HG02973 (cell line): ENCODE measurements at regions not wholly inside any gene's neighbourhood (a gene's known extent, or its start where the extent isn't known, plus 50 kb on each side); places are given as distances from the start of the nearest gene placed in this dataset.

Experiments used
- ATAC-seq: cut with Tn5 transposase; IDR thresholded peaks from one replicate; pipeline ENCODE4 v1.9.1; 2021; ENCODE audit warnings: moderate library complexity; ENCODE audit not compliant: unreplicated experiment

- no peak for ATAC-seq
Observed at GRCh38 chr3:105923140-105923539, 54.3 kb upstream of the CBLB start.

- ATAC-seq, result no peak
Observed at GRCh38 chr3:105927741-105928140, 58.9 kb upstream of the CBLB start.

GRCh38 chr3:105930733-105931132, 61.9 kb upstream of the CBLB start:
- ATAC-seq, result no peak

- ATAC-seq, result no peak
Observed at GRCh38 chr3:105931500-105931899, 62.7 kb upstream of the CBLB start.

- no peak for ATAC-seq
Observed at GRCh38 chr3:105933871-105934270, 65.1 kb upstream of the CBLB start.

GRCh38 chr3:105938101-105938500, 69.3 kb upstream of the CBLB start:
- no peak for ATAC-seq

GRCh38 chr3:105938806-105939205, 70.0 kb upstream of the CBLB start:
- ATAC-seq, result no peak

GRCh38 chr3:105944276-105944675, 75.5 kb upstream of the CBLB start:
- no peak for ATAC-seq

- ATAC-seq, result no peak
Observed at GRCh38 chr3:105944721-105945120, 75.9 kb upstream of the CBLB start.

- ATAC-seq, result no peak
Observed at GRCh38 chr3:105948101-105948500, 79.3 kb upstream of the CBLB start.

GRCh38 chr3:105950881-105951600, 82.2 kb upstream of the CBLB start:
- no peak for ATAC-seq

- ATAC-seq, result no peak
Observed at GRCh38 chr3:105953831-105954230, 85.0 kb upstream of the CBLB start.

GRCh38 chr3:105956306-105956705, 87.5 kb upstream of the CBLB start:
- no peak for ATAC-seq

GRCh38 chr3:105957722-105958121, 88.9 kb upstream of the CBLB start:
- no peak for ATAC-seq

- no peak for ATAC-seq
Observed at GRCh38 chr3:105958237-105959000, 89.6 kb upstream of the CBLB start.

- ATAC-seq, result no peak
Observed at GRCh38 chr3:105959851-105960250, 91.0 kb upstream of the CBLB start.

GRCh38 chr3:105960381-105960780, 91.6 kb upstream of the CBLB start:
- ATAC-seq, result no peak

- ATAC-seq, result no peak
Observed at GRCh38 chr3:105963161-105963560, 94.3 kb upstream of the CBLB start.

GRCh38 chr3:105965384-105965783, 96.6 kb upstream of the CBLB start:
- ATAC-seq, result no peak

GRCh38 chr3:105967117-105967516, 98.3 kb upstream of the CBLB start:
- ATAC-seq, result no peak

- ATAC-seq, result no peak
Observed at GRCh38 chr3:105970283-105970682, 101.5 kb upstream of the CBLB start.

GRCh38 chr3:105972069-105972468, 103.3 kb upstream of the CBLB start:
- no peak for ATAC-seq
